Mucosa of stomach (tissue), 1 donor: ENCODE measurements at regions not wholly inside any gene's neighbourhood (a gene's known extent, or its start where the extent isn't known, plus 50 kb on each side); places are given as distances from the start of the nearest gene placed in this dataset.

Experiments
- H3K27me3 ChIP-seq: one replicate; pipeline ENCODE4 v1.7.0; 2013; ENCODE audit warnings: mild to moderate bottlenecking, low read length; ENCODE audit not compliant: control insufficient read depth, insufficient read depth
- H3K36me3 ChIP-seq: one replicate; pipeline ENCODE4 v1.7.0; 2013; ENCODE audit warnings: low read length; ENCODE audit not compliant: control insufficient read depth, insufficient read depth
- H3K4me1 ChIP-seq: one replicate; pipeline ENCODE4 v1.7.0; 2013; ENCODE audit warnings: mild to moderate bottlenecking, low read length; ENCODE audit not compliant: control insufficient read depth, insufficient read depth
- H3K4me3 ChIP-seq: one replicate; pipeline ENCODE4 v1.7.0; 2013; ENCODE audit warnings: low read length
- H3K9ac ChIP-seq: one replicate; pipeline ENCODE4 v1.7.0; 2013; ENCODE audit warnings: mild to moderate bottlenecking, low read length, moderate library complexity
- H3K9me3 ChIP-seq: one replicate; pipeline ENCODE4 v1.7.0; 2013; ENCODE audit warnings: mild to moderate bottlenecking, low read length, moderate library complexity; ENCODE audit not compliant: control insufficient read depth
- donor health status: Pancreatic carcinoma.

DNA sequence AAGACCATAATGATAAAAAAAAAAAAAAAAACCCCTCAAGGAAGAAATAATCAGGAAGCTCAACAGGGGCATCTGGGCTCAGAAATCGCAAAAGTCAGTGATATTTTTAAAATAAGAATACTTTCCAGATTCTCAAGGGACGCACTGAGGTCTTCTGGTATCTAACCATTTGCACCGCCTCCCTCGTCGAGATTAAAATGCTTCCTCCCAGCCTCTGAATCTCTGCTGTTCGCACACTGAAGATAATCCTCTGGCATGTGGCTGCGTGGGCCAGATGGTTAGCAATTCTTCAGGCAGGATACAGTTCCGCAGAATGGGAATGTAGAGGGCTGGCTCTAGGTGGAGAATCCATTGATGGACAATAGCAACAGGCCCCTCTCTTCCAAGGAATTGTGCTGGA is 211.7 kb upstream of the CDH5 start:
- H3K9ac ChIP-seq, result no peak overlapping the region
- no peaks in the 10 kb centered on the region for H3K9me3 ChIP-seq
- no peak overlapping the region for H3K4me3 ChIP-seq
- H3K4me1 ChIP-seq, result no peaks in the 10 kb centered on the region
- no peaks in the 10 kb centered on the region for H3K36me3 ChIP-seq
- no peaks in the 10 kb centered on the region for H3K27me3 ChIP-seq

- no peaks in the 10 kb centered on the region for H3K4me1 ChIP-seq
- H3K4me3 ChIP-seq, result no peak overlapping the region
- no peak overlapping the region for H3K9ac ChIP-seq
- H3K9me3 ChIP-seq, result no peaks in the 10 kb centered on the region
- H3K36me3 ChIP-seq, result no peaks in the 10 kb centered on the region
- H3K27me3 ChIP-seq, result no peaks in the 10 kb centered on the region
Measured at GRCh38 chr16:66152823-66153393, 213.6 kb upstream of the CDH5 start.

DNA sequence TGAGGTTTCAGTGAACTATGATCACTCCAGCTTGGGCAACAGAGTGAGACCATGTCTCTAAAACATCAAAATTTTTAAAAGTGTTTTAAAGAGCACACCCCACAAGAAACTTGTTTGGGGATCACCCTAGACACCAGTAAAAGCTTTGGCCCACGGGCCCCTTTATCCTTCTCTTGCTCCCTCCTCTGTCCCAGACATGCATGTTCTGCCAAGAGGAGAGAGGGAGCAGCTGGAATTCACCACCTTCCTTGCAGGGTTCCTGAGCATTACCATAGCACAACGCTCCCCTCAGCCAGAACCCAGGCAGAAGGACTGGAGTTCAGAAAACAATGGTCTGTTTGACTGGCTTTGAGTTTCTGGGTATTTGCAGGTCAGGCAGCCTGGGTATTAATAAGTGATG is 214.3 kb upstream of the CDH5 start:
- Histone ChIP-seq H3K27me3 (no peaks in the 10 kb centered on the region), H3K9ac (no peak overlapping the region), H3K4me1 (no peaks in the 10 kb centered on the region), H3K4me3 (no peak overlapping the region), H3K36me3 (no peaks in the 10 kb centered on the region), H3K9me3 (no peaks in the 10 kb centered on the region)

DNA sequence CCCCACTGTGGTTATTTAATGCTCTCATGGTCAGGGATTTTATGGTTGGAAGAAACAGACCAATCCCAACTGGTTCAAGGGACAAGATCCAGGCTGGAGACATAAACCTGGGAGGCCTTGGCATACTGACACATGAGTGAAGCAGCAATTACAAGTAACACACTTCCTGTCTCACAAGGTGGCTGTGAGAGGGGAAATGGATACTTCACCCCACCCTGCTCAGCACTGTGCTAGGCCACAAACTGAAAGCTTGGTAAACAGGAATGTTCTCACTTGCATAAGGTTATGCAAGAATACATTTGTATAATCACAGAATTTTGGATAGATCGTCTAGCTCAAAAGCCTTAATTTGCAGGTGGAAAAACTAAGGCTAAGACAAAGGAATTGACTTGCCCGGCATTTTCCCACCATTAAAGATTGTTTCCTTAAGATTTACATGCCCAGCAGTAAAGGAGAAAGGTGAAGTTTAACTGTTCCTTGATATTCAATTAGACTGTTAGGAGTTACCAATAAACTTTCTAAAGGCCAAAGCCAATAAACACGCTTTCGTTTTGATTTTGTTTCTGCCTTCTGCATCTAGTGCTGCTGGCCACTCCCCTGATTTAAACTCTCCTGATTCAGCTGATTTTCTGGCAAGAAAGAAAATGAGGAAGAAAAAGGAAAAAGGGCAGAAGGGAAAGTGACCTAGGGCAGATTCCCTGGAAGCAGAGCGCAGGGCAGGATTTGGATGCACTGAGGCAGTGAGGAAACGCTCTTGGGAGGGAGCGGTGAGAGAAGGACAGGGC is 215.6 kb upstream of the CDH5 start:
- no peaks in the 10 kb centered on the region for H3K36me3 ChIP-seq
- H3K4me3 ChIP-seq, result no peak overlapping the region
- H3K9ac ChIP-seq, result no peak overlapping the region
- no peaks in the 10 kb centered on the region for H3K27me3 ChIP-seq
- no peaks in the 10 kb centered on the region for H3K4me1 ChIP-seq
- no peaks in the 10 kb centered on the region for H3K9me3 ChIP-seq

GRCh38 chr16:66147291-66147690 is 219.2 kb upstream of the CDH5 start:
- no peaks in the 10 kb centered on the region for H3K27me3 ChIP-seq
- H3K36me3 ChIP-seq, result no peaks in the 10 kb centered on the region
- H3K4me3 ChIP-seq, result no peak overlapping the region

DNA sequence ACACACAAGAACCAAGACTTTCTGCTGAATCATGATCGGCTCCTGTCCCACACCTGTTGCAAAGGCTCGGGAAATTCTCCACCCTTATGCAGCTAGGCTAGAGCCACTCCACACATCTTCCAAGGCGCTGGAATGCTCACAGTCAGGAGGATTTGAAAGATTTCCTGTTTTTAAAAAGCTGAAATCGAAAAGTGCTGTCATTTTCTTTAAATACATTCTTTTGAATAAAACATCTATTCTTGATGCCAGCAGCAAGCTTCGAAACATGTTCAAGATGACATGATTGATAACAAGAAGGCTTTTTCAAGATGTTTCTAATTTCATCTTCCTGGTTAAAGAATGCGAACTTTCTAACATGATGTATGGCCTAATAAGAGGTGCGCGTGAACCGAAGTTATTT is 219.7 kb upstream of the CDH5 start:
- no peaks in the 10 kb centered on the region for H3K27me3 ChIP-seq
- no peaks in the 10 kb centered on the region for H3K36me3 ChIP-seq
- no peak overlapping the region for H3K9ac ChIP-seq
- H3K4me1 ChIP-seq, result no peaks in the 10 kb centered on the region
- no peaks in the 10 kb centered on the region for H3K9me3 ChIP-seq
- no peak overlapping the region for H3K4me3 ChIP-seq

More at GRCh38 chr16:66147291-66147690, 219.2 kb upstream of the CDH5 start:
- Histone ChIP-seq H3K9me3 (no peaks in the 10 kb centered on the region), H3K9ac (no peak overlapping the region), H3K4me1 (no peaks in the 10 kb centered on the region)

- no peaks in the 10 kb centered on the region for H3K36me3 ChIP-seq
- H3K4me3 ChIP-seq, result no peak overlapping the region
- no peaks in the 10 kb centered on the region for H3K4me1 ChIP-seq
- no peak overlapping the region for H3K9ac ChIP-seq
- no peaks in the 10 kb centered on the region for H3K27me3 ChIP-seq
- no peaks in the 10 kb centered on the region for H3K9me3 ChIP-seq
Measured at GRCh38 chr16:66144641-66145040, 221.8 kb upstream of the CDH5 start.

GRCh38 chr16:66143415-66143814 is 223.1 kb upstream of the CDH5 start:
- Histone ChIP-seq H3K4me1 (no peaks in the 10 kb centered on the region), H3K9me3 (no peaks in the 10 kb centered on the region), H3K9ac (no peak overlapping the region)

GRCh38 chr16:66141885-66142284 is 224.6 kb upstream of the CDH5 start:
- Histone ChIP-seq H3K36me3 (no peaks in the 10 kb centered on the region), H3K9ac (no peak overlapping the region), H3K27me3 (no peaks in the 10 kb centered on the region), H3K4me1 (no peaks in the 10 kb centered on the region), H3K4me3 (no peak overlapping the region), H3K9me3 (no peaks in the 10 kb centered on the region)

More at GRCh38 chr16:66143415-66143814, 223.1 kb upstream of the CDH5 start:
- Histone ChIP-seq H3K27me3 (no peaks in the 10 kb centered on the region), H3K4me3 (no peak overlapping the region), H3K36me3 (no peaks in the 10 kb centered on the region)

DNA sequence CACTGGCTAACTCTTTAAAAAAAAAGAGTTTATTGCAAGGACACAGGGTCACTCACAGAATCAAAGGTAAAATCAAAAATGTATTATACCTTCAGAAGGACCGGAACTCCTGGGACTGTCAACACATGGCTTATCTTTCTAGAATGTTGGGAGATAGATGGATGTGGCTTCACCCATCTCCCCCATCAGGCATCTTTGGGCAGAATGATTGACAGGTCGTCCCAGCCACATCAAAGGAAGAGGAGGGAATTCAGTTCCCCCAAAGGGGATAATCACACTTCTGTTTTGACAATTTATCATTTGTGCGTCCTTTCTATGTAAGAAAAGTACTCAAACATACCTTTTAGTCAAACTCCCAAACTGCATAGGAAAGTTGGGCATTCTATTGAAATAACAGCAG is 228.6 kb upstream of the CDH5 start:
- Histone ChIP-seq H3K27me3 (no peaks in the 10 kb centered on the region), H3K4me1 (no peaks in the 10 kb centered on the region), H3K9ac (no peak overlapping the region), H3K4me3 (no peak overlapping the region), H3K36me3 (no peaks in the 10 kb centered on the region), H3K9me3 (no peaks in the 10 kb centered on the region)

GRCh38 chr16:66136841-66137240 is 229.7 kb upstream of the CDH5 start:
- Histone ChIP-seq H3K9ac (no peak overlapping the region), H3K9me3 (no peaks in the 10 kb centered on the region), H3K27me3 (no peaks in the 10 kb centered on the region), H3K4me1 (no peaks in the 10 kb centered on the region), H3K4me3 (no peak overlapping the region), H3K36me3 (no peaks in the 10 kb centered on the region)

- H3K9me3 ChIP-seq, result no peaks in the 10 kb centered on the region
- no peak overlapping the region for H3K9ac ChIP-seq
- no peaks in the 10 kb centered on the region for H3K36me3 ChIP-seq
- H3K27me3 ChIP-seq, result no peaks in the 10 kb centered on the region
- no peaks in the 10 kb centered on the region for H3K4me1 ChIP-seq
- no peak overlapping the region for H3K4me3 ChIP-seq
Measured at GRCh38 chr16:66135838-66136237, 230.7 kb upstream of the CDH5 start.
